ENCODE measurements at regions not wholly inside any gene's neighbourhood (a gene's known extent, or its start where the extent isn't known, plus 50 kb on each side); places are given as distances from the start of the nearest gene placed in this dataset.

DNA sequence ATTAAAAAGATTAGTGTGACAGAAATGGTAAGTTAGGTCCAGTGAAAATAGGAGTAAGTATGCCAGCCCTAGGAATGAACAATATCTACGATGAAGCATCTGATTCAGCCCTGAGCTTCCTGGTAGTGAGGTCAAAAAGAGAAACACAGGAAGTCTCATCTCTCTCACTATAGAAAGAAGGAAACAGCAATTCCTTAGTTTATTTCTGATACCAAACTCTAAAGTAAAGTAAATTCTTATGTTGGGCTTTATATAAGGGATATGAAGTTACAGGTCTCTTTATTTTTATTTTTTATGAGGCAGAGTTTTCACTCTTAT, 76.7 kb upstream of the RFLNA start:
- TF ChIP-seq, protein P1, sequence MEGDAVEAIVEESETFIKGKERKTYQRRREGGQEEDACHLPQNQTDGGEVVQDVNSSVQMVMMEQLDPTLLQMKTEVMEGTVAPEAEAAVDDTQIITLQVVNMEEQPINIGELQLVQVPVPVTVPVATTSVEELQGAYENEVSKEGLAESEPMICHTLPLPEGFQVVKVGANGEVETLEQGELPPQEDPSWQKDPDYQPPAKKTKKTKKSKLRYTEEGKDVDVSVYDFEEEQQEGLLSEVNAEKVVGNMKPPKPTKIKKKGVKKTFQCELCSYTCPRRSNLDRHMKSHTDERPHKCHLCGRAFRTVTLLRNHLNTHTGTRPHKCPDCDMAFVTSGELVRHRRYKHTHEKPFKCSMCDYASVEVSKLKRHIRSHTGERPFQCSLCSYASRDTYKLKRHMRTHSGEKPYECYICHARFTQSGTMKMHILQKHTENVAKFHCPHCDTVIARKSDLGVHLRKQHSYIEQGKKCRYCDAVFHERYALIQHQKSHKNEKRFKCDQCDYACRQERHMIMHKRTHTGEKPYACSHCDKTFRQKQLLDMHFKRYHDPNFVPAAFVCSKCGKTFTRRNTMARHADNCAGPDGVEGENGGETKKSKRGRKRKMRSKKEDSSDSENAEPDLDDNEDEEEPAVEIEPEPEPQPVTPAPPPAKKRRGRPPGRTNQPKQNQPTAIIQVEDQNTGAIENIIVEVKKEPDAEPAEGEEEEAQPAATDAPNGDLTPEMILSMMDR (IDR thresholded peaks at IDR 0.05), result no peak
- no peak for TF ChIP-seq POLR2A (IDR thresholded peaks at IDR 0.05)

Measured in testis (tissue), 2 donors.